IMR-90 (cell line): ENCODE measurements at regions not wholly inside any gene's neighbourhood (a gene's known extent, or its start where the extent isn't known, plus 50 kb on each side); places are given as distances from the start of the nearest gene placed in this dataset.
A peak's percentile ranks its signal among the peaks of the same experiment; 100 is the strongest.

Experiments used
- ATAC-seq: fragments of 200-7000 bp; cut with Tn5 transposase; 2 replicates; pipeline ENCODE4 v1.9.1; 2020; ENCODE audit warnings: low read depth, mild to moderate bottlenecking, moderate library complexity
- BruUV-seq: library from RNA; stranded (reverse); fragments of 400-500 nt; replicated peaks from 2 replicates; lab custom pipeline; 2021; lab: Mats Ljungman, UMichigan
- CTCF ChIA-PET: fragments of 300-600 bp; formaldehyde crosslinking; extraction: SDS; loops from one replicate; lab custom pipeline; 2021; ENCODE audit warnings: antibody characterized with exemption; lab: Yijun Ruan, JAX
- POLR2A ChIA-PET: fragments of 300-600 bp; sonication (Branson Sonifier 250); formaldehyde crosslinking; loops from one replicate; lab custom pipeline; 2022; ENCODE audit warnings: antibody characterized with exemption; ENCODE audit not compliant: unreplicated experiment; lab: Charles Lee
- DNase-seq: peaks from one replicate; pipeline ENCODE4 v3.0.0; 2013
- H2AFZ ChIP-seq: replicated peaks from 2 replicates; pipeline ENCODE3; 2013; ENCODE audit warnings: low read length, mild to moderate bottlenecking; ENCODE audit not compliant: poor library complexity
- H2AK5ac ChIP-seq: 2 replicates; pipeline ENCODE4 v1.6.1; 2013; ENCODE audit warnings: low read depth, low read length, inconsistent platforms
- H2AK9ac ChIP-seq: replicated peaks from 2 replicates; pipeline ENCODE3; 2013; ENCODE audit warnings: mild to moderate bottlenecking, low read depth, low read length, moderate library complexity; ENCODE audit not compliant: poor library complexity
- H2BK120ac ChIP-seq: 2 replicates; pipeline ENCODE4 v1.6.1; 2013; ENCODE audit warnings: low read depth, low read length, inconsistent platforms
- H2BK15ac ChIP-seq: 3 replicates; pipeline ENCODE4 v1.6.1; 2013; ENCODE audit warnings: low read depth, low read length, inconsistent platforms
- H2BK20ac ChIP-seq: 2 replicates; pipeline ENCODE4 v1.6.1; 2013; ENCODE audit warnings: low read depth, mild to moderate bottlenecking, inconsistent platforms, low read length, moderate library complexity
- H2BK5ac ChIP-seq: 2 replicates; pipeline ENCODE4 v1.6.1; 2013; ENCODE audit warnings: mild to moderate bottlenecking, low read depth, low read length, inconsistent platforms; ENCODE audit not compliant: poor library complexity, severe bottlenecking
- H3K14ac ChIP-seq: replicated peaks from 2 replicates; pipeline ENCODE4 v1.6.1; 2013; ENCODE audit warnings: low read depth, low read length, inconsistent platforms
- H3K18ac ChIP-seq: 2 replicates; pipeline ENCODE4 v1.6.1; 2013; ENCODE audit warnings: low read depth, low read length, control low read depth
- H3K23ac ChIP-seq: 2 replicates; pipeline ENCODE4 v1.6.1; 2013; ENCODE audit warnings: low read depth, low read length, inconsistent platforms
- H3K27ac ChIP-seq: 2 replicates; pipeline ENCODE4 v1.5.1; 2013; ENCODE audit warnings: mild to moderate bottlenecking, control low read depth, low read length; ENCODE audit not compliant: insufficient read depth
- H3K27me3 ChIP-seq: 2 replicates; pipeline ENCODE4 v1.6.1; 2013; ENCODE audit warnings: low read length; ENCODE audit not compliant: control insufficient read depth, insufficient read depth
- H3K36me3 ChIP-seq: 2 replicates; pipeline ENCODE4 v1.6.1; 2013; ENCODE audit warnings: low read length, mixed read lengths; ENCODE audit not compliant: control insufficient read depth, insufficient read depth
- H3K4ac ChIP-seq: 2 replicates; pipeline ENCODE4 v1.6.1; 2013; ENCODE audit warnings: low read depth, low read length, inconsistent platforms
- H3K4me1 ChIP-seq: 2 replicates; pipeline ENCODE4 v1.6.1; 2013; ENCODE audit warnings: low read length, mixed read lengths; ENCODE audit not compliant: control insufficient read depth, insufficient read depth
- H3K4me2 ChIP-seq: 2 replicates; pipeline ENCODE4 v1.6.1; 2013; ENCODE audit warnings: low read depth, mild to moderate bottlenecking, control low read depth, low read length, moderate library complexity
- H3K4me3 ChIP-seq: 2 replicates; pipeline ENCODE4 v1.5.1; 2013; ENCODE audit warnings: low read depth, mild to moderate bottlenecking, control low read depth, low read length, moderate library complexity; ENCODE audit not compliant: insufficient read depth
- H3K56ac ChIP-seq: 2 replicates; pipeline ENCODE4 v1.6.1; 2013; ENCODE audit warnings: low read length, inconsistent platforms; ENCODE audit not compliant: insufficient read depth; ENCODE audit errors: extremely low read depth
- H3K79me1 ChIP-seq, 2 experiments: 2 replicates each; pipeline ENCODE4 v1.6.1; 2013; ENCODE audit warnings: low read length in 2 of 2, inconsistent platforms in 1 of 2, low read depth in 1 of 2
- H3K9ac ChIP-seq: 2 replicates; pipeline ENCODE4 v1.6.1; 2013; ENCODE audit warnings: low read depth, low read length, control low read depth
- H3K9me1 ChIP-seq: 2 replicates; pipeline ENCODE4 v1.6.1; 2013; ENCODE audit warnings: low read length, inconsistent platforms; ENCODE audit not compliant: insufficient read depth
- H3K9me3 ChIP-seq: 2 replicates; pipeline ENCODE4 v1.6.1; 2013; ENCODE audit warnings: low read length; ENCODE audit not compliant: control insufficient read depth, insufficient read depth
- H4K20me1 ChIP-seq: 2 replicates; pipeline ENCODE4 v1.6.1; 2013; ENCODE audit warnings: low read length, inconsistent platforms; ENCODE audit not compliant: insufficient read depth
- H4K5ac ChIP-seq: 2 replicates; pipeline ENCODE4 v1.6.1; 2013; ENCODE audit warnings: mild to moderate bottlenecking, low read depth, low read length, control low read depth
- H4K8ac ChIP-seq, 2 experiments: 2 replicates each; pipeline ENCODE4 v1.6.1; 2013; ENCODE audit warnings: low read depth in 2 of 2, low read length in 2 of 2, control low read depth in 1 of 2, inconsistent platforms in 1 of 2
- H4K91ac ChIP-seq: 2 replicates; pipeline ENCODE4 v1.6.1; 2013; ENCODE audit warnings: low read depth, low read length, inconsistent platforms; ENCODE audit not compliant: insufficient read depth
- BHLHE40 ChIP-seq: fragments of 150-350 bp; IDR thresholded peaks from 2 replicates; pipeline ENCODE4 v1.6.1; 2016; ENCODE audit warnings: mild to moderate bottlenecking, low read depth, low read length
- FOS ChIP-seq: fragments of 150-350 bp; IDR thresholded peaks from 2 replicates; pipeline ENCODE4 v1.6.1; 2016; ENCODE audit warnings: low read depth, low read length
- NFE2L2 ChIP-seq: fragments of 150-350 bp; IDR thresholded peaks from 2 replicates; pipeline ENCODE4 v1.6.1; 2016; ENCODE audit warnings: low read depth, mild to moderate bottlenecking, low read length
- WGBS, 2 experiments: methylation state at CpG; one replicate each; pipeline versions ENCODE4 v1.1.5 to v1.1.7; 2013; ENCODE audit warnings: missing lambda C conversion rate in 2 of 2; ENCODE audit not compliant: insufficient read length in 1 of 2; ENCODE audit errors: extremely low coverage in 2 of 2; 5-methylcytosine and 5-hydroxymethylcytosine counted together
- dilution Hi-C: fragments of 300-500 bp; cut with HindIII; formaldehyde crosslinking; loops from one replicate; pipeline ENCODE4 v1.14.3; 2018; ENCODE audit warnings: low sequenced_read_pairs; ENCODE audit not compliant: unreplicated experiment
- in situ Hi-C: fragments of 300-500 bp; cut with MboI; formaldehyde crosslinking; loops from 3 replicates; pipeline ENCODE4 v1.14.3; 2019; ENCODE audit warnings: low sequenced_read_pairs, inconsistent platforms, mixed read lengths
- intact Hi-C: fragments of 100-400 bp; cut with micrococcal nuclease; formaldehyde crosslinking; loops from 2 replicates; pipeline ENCODE4 v1.10.0; 2022

DNA sequence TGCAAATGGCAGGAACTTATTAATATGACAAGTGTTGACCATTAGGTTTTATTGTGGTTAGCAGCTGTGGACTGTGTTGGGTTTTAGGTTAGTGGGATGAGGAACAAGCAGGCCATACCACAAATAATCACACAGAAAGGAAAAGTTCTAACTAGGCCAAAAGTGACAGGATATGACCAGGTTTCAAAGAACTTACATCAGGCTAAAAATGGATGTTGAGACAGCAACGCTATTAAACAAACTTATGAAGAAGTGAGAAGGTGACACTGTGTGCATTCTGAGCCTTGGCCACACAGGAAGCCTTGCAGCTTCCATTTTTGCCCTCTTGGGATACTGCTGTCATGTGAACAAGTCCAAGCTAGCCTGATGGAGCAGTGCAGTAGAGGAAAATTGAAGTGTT, 568.8 kb downstream of the HTR7 start:
- no peak overlapping the region for H2AFZ ChIP-seq
- H4K91ac ChIP-seq: no peak overlapping the region
- in situ Hi-C loops (no loop called here), intact Hi-C loops (loop anchor here (5.0 kb wide), 1 partner anchor 142 kb away; no protein-coding TSS in a partner anchor), dilution Hi-C loops (no loop called here)
- no peak overlapping the region for H3K18ac ChIP-seq
- no TSS peak for BruUV-seq
- no CpG with 5 or more reads among the region's 1 CpG for WGBS, 2 experiments
- H2AK5ac ChIP-seq: no peak overlapping the region
- TF ChIP-seq NFE2L2 (no peak), FOS (no peak), BHLHE40 (no peak)
- H3K14ac ChIP-seq: no peak overlapping the region
- POLR2A ChIA-PET: no interaction called here
- H2BK20ac ChIP-seq: no peak overlapping the region
- CTCF ChIA-PET: interaction anchor here (1.0 to 2.0 kb wide), 7 partner anchors 10 to 499 kb away, joined by 3 to 16 read pairs (median 7); no protein-coding TSS in a partner anchor
- no peaks in the 10 kb centered on the region for H4K20me1 ChIP-seq
- no peak overlapping the region for H3K4me3 ChIP-seq
- H3K4me2 ChIP-seq: no peak overlapping the region
- peaks cover 2% of the 10 kb centered on the region; the same call in 1 of the 2 replicates for H3K4me1 ChIP-seq
- no peak overlapping the region for H2AK9ac ChIP-seq
- H3K36me3 ChIP-seq: no peaks in the 10 kb centered on the region
- H2BK15ac ChIP-seq: 0 out of 3 replicates have a peak overlapping the region, but pooled peaks have one; percentile 21
- no peaks in the 10 kb centered on the region for H3K27me3 ChIP-seq
- DNase-seq (peak; percentile 46), ATAC-seq (peak; percentile 29)
- no peak overlapping the region for H3K56ac ChIP-seq
- no peaks in the 10 kb centered on the region; the same call in 1 of the 2 replicates for H3K9me1 ChIP-seq
- no peak overlapping the region for H3K4ac ChIP-seq
- H3K27ac ChIP-seq: no peak overlapping the region
- H2BK5ac ChIP-seq: no peak overlapping the region
- no peaks in the 10 kb centered on the region for H3K9me3 ChIP-seq
- no peak overlapping the region for H4K8ac ChIP-seq
- no peak overlapping the region for H2BK120ac ChIP-seq
- H3K79me1 ChIP-seq: no peaks in the 10 kb centered on the region
- H3K9ac ChIP-seq: no peak overlapping the region
- H3K23ac ChIP-seq: no peak overlapping the region
- H4K5ac ChIP-seq: no peak overlapping the region
